B cell (primary cell): ENCODE measurements at regions not wholly inside any gene's neighbourhood (a gene's known extent, or its start where the extent isn't known, plus 50 kb on each side); places are given as distances from the start of the nearest gene placed in this dataset.

Experiments
- ATAC-seq: fragments of 200-7000 bp; cut with Tn5 transposase; one replicate; pipeline ENCODE4 v1.10.0; 2021; ENCODE audit warnings: low read depth, mild to moderate bottlenecking, moderate number of reproducible peaks, moderate library complexity
- CTCF ChIA-PET: fragments of 350-600 bp; sonication (Branson Sonifier 250); formaldehyde crosslinking; loops from one replicate; lab custom pipeline; 2021; ENCODE audit warnings: antibody characterized with exemption, inconsistent platforms; lab: Charles Lee
- POLR2A ChIA-PET: fragments of 350-600 bp; sonication (Branson Sonifier 250); formaldehyde crosslinking; loops from one replicate; lab custom pipeline; 2021; ENCODE audit warnings: antibody characterized with exemption; lab: Charles Lee
- DNase-seq: peaks from one replicate; pipeline ENCODE4 v3.0.0; 2013
- H2AFZ ChIP-seq: 2 replicates; pipeline ENCODE4 v1.6.1; 2012; ENCODE audit warnings: mild to moderate bottlenecking, low read depth, low read length; ENCODE audit not compliant: insufficient read depth, poor library complexity, severe bottlenecking
- H3K27ac ChIP-seq, 2 donors: 1 replicate in 1 of 2; 2 replicates in 1 of 2; pipeline ENCODE4 v1.5.1; 2012 to 2013; ENCODE audit warnings: low read length in 2 of 2, mild to moderate bottlenecking in 2 of 2, moderate library complexity in 1 of 2
- H3K27me3 ChIP-seq, 4 experiments: fragments of 200-600 bp in 1 of 4; sonication (generic) in 1 of 4; replicated peaks in 1 of 4; 1 replicate in 2 of 4; 2 replicates in 2 of 4; pipeline versions ENCODE4 v1.6.1 to v1.7.0; 2013 to 2016; ENCODE audit warnings: low read length in 3 of 4, mild to moderate bottlenecking in 2 of 4, mixed read lengths in 1 of 4, moderate library complexity in 1 of 4; ENCODE audit not compliant: insufficient read depth in 4 of 4, control insufficient read depth in 3 of 4; ENCODE audit errors: control extremely low read depth in 1 of 4
- H3K36me3 ChIP-seq, 2 experiments: replicated peaks in 1 of 2; 1 replicate in 1 of 2; 2 replicates in 1 of 2; pipeline versions ENCODE4 v1.6.1 to v1.7.1; 2013; ENCODE audit warnings: low read length in 1 of 2; ENCODE audit not compliant: insufficient read depth in 2 of 2, control insufficient read depth in 1 of 2; ENCODE audit errors: control extremely low read depth in 1 of 2, extremely low read depth in 1 of 2
- H3K4me1 ChIP-seq, 2 donors: fragments of 200-600 bp in 1 of 2; sonication (generic) in 1 of 2; 1 replicate in 1 of 2; 2 replicates in 1 of 2; pipeline versions ENCODE4 v1.5.1 to v1.6.1; 2013 to 2017; ENCODE audit warnings: low read length in 2 of 2; ENCODE audit not compliant: control insufficient read depth in 2 of 2, insufficient read depth in 2 of 2
- H3K4me2 ChIP-seq: replicated peaks from 2 replicates; pipeline ENCODE3; 2012; ENCODE audit warnings: mild to moderate bottlenecking, low read depth, low read length; ENCODE audit not compliant: poor library complexity, severe bottlenecking
- H3K4me3 ChIP-seq, 5 experiments: fragments of 200-600 bp in 1 of 5; sonication (generic) in 1 of 5; 1 replicate in 3 of 5; 2 replicates in 2 of 5; pipeline versions ENCODE4 v1.5.1 to v1.7.0; 2011 to 2016; ENCODE audit warnings: low read length in 4 of 5, mild to moderate bottlenecking in 4 of 5, low read depth in 2 of 5, control low read depth in 1 of 5, moderate library complexity in 1 of 5; ENCODE audit not compliant: insufficient read depth in 1 of 5; ENCODE audit errors: control extremely low read depth in 1 of 5, extremely low read depth in 1 of 5
- H3K79me2 ChIP-seq: fragments of 200-600 bp; sonication (generic); one replicate; pipeline ENCODE4 v1.6.0; 2016; ENCODE audit warnings: low read length; ENCODE audit not compliant: control insufficient read depth, insufficient read depth
- H3K9ac ChIP-seq: fragments of 200-600 bp; sonication (generic); 2 replicates; pipeline ENCODE4 v1.6.1; 2017; ENCODE audit warnings: mild to moderate bottlenecking, low read length, moderate library complexity
- H3K9me3 ChIP-seq, 3 donors: one replicate each; pipeline versions ENCODE4 v1.6.1 to v1.7.1; 2013; ENCODE audit warnings: low read length in 2 of 3; ENCODE audit not compliant: control insufficient read depth in 2 of 3, insufficient read depth in 1 of 3; ENCODE audit errors: control extremely low read depth in 1 of 3
- H4K20me1 ChIP-seq: 2 replicates; pipeline ENCODE4 v1.6.0; 2012; ENCODE audit warnings: mild to moderate bottlenecking, low read length; ENCODE audit not compliant: insufficient read depth, control insufficient read depth, poor library complexity, severe bottlenecking
- H3K27ac Mint-ChIP-seq: one replicate; pipeline ENCODE4 v1.8.0; 2021; ENCODE audit warnings: mixed read lengths
- H3K27me3 Mint-ChIP-seq: one replicate; pipeline ENCODE4 v1.8.0; 2021; ENCODE audit warnings: mixed read lengths
- H3K4me1 Mint-ChIP-seq: one replicate; pipeline ENCODE4 v1.8.0; 2021; ENCODE audit warnings: mixed read lengths
- H3K4me3 Mint-ChIP-seq: one replicate; pipeline ENCODE4 v1.8.0; 2021; ENCODE audit warnings: mixed read lengths
- H3K9me3 Mint-ChIP-seq: one replicate; pipeline ENCODE4 v1.8.0; 2022; ENCODE audit warnings: mixed read lengths; ENCODE audit not compliant: insufficient read depth
- EZH2 ChIP-seq: IDR thresholded peaks from 2 replicates; pipeline ENCODE4 v1.6.1; 2012; ENCODE audit warnings: borderline replicate concordance, low read depth, mild to moderate bottlenecking, moderate library complexity, low read length; ENCODE audit not compliant: insufficient read depth, poor library complexity, severe bottlenecking
- WGBS: methylation state at CpG from one replicate; pipeline ENCODE4 v1.1.5; 2013; ENCODE audit warnings: missing lambda C conversion rate; ENCODE audit not compliant: insufficient coverage; 5-methylcytosine and 5-hydroxymethylcytosine counted together
- intact Hi-C: fragments of 100-400 bp; cut with micrococcal nuclease; formaldehyde crosslinking; loops from one replicate; pipeline ENCODE4 v1.10.0; 2022
- TF ChIP-seq, protein P1 (sequence below): fragments of 200-600 bp; IDR thresholded peaks from one replicate; pipeline ENCODE4 v1.8.0; 2022; ENCODE audit warnings: antibody characterized with exemption, mild to moderate bottlenecking

DNA sequence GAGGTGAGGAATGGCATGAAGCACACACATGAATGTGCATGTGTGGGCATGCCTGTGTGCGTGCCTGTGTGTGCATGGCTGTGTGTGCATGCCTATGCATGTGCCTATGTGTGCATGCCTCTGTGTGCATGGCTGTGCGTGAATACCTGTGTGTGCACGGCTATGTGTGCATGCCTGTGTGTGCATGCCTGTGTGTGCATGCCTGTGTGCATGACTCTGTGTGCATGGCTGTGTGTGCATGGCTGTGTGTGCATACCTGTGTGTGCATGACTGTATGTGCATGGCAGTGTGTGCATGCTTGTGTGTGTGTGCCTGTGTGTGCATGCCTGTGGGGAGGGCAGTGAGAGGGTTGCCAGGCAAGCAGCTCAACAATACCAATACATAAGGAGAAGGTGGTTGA lies 276.5 kb upstream of the ERCC4 start:
- ChIA-PET CTCF (no interaction called here), POLR2A (no interaction called here)
- ATAC-seq (no peak), DNase-seq (no peak)
- Histone ChIP-seq H3K36me3 (no peaks in the 10 kb centered on the region), H3K9ac (no peak overlapping the region), H4K20me1 (no peaks in the 10 kb centered on the region), H2AFZ (no peak overlapping the region), H3K27ac (no peak overlapping the region), H3K4me2 (no peak overlapping the region), H3K9me3 (no peaks in the 10 kb centered on the region), H3K79me2 (no peaks in the 10 kb centered on the region), H3K4me1 (no peaks in the 10 kb centered on the region), H3K27me3 (no peaks in the 10 kb centered on the region), H3K4me3 (no peak overlapping the region)
- Mint-ChIP-seq H3K9me3 (peaks cover 3% of the 10 kb centered on the region), H3K27ac (no peak overlapping the region), H3K4me3 (no peak overlapping the region), H3K27me3 (peaks cover 5% of the 10 kb centered on the region), H3K4me1 (no peaks in the 10 kb centered on the region)
- WGBS: 97% methylated on average over 3 of the region's 3 CpGs
- TF ChIP-seq, protein P1, sequence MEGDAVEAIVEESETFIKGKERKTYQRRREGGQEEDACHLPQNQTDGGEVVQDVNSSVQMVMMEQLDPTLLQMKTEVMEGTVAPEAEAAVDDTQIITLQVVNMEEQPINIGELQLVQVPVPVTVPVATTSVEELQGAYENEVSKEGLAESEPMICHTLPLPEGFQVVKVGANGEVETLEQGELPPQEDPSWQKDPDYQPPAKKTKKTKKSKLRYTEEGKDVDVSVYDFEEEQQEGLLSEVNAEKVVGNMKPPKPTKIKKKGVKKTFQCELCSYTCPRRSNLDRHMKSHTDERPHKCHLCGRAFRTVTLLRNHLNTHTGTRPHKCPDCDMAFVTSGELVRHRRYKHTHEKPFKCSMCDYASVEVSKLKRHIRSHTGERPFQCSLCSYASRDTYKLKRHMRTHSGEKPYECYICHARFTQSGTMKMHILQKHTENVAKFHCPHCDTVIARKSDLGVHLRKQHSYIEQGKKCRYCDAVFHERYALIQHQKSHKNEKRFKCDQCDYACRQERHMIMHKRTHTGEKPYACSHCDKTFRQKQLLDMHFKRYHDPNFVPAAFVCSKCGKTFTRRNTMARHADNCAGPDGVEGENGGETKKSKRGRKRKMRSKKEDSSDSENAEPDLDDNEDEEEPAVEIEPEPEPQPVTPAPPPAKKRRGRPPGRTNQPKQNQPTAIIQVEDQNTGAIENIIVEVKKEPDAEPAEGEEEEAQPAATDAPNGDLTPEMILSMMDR: no peak
- TF ChIP-seq EZH2: no peak
- intact Hi-C loops: no loop called here

DNA sequence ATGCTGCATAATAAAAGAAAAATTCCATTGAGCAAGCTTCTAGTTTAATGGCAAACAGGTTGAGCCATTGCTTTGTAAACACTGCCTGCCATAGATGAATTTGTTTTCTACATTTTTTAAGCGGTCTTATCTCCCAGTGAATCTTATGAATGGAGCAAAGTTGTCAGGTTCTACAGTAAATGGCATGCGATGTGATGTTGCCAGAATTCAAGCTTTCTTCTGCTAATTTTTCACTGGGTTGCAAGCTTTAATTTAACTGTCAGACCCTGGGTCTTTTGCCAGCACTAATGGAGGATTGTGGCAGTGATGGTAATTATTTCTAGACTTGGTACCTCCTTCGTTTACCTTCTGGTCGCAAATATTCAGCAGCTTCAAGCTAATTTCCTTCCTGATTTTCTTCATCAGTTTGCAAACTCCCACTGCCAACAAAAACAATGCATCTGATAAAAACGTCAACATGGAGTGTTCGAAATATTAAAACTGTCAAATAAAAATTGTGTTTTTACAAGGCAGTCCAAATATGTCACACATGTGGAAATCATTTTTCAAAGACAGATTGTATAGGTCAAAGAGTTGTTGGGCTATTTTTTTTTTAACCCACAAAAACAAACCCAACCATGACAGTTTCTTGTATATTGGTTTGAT lies 274.2 kb upstream of the ERCC4 start:
- H3K36me3 ChIP-seq: no peaks in the 10 kb centered on the region
- no peaks in the 10 kb centered on the region for H3K79me2 ChIP-seq
- intact Hi-C loops: no loop called here
- H3K27me3 ChIP-seq: no peaks in the 10 kb centered on the region
- no peak for ATAC-seq
- H3K27ac ChIP-seq: no peak overlapping the region
- H3K4me3 ChIP-seq: no peak overlapping the region
- Mint-ChIP-seq H3K4me1 (no peaks in the 10 kb centered on the region), H3K27me3 (peaks cover 5% of the 10 kb centered on the region), H3K9me3 (peaks cover 3% of the 10 kb centered on the region), H3K27ac (no peak overlapping the region), H3K4me3 (no peak overlapping the region)
- no peak overlapping the region for H2AFZ ChIP-seq
- H4K20me1 ChIP-seq: no peaks in the 10 kb centered on the region
- no peaks in the 10 kb centered on the region for H3K9me3 ChIP-seq
- no peak for DNase-seq
- H3K4me2 ChIP-seq: no peak overlapping the region
- H3K9ac ChIP-seq: no peak overlapping the region
- CTCF ChIA-PET: no interaction called here
- TF ChIP-seq, protein P1: no peak
- TF ChIP-seq EZH2: no peak
- WGBS: 83% methylated on average over 1 of the region's 6 CpGs
- POLR2A ChIA-PET: no interaction called here
- H3K4me1 ChIP-seq: no peaks in the 10 kb centered on the region
